ENCODE measurements at regions not wholly inside any gene's neighbourhood (a gene's known extent, or its start where the extent isn't known, plus 50 kb on each side); places are given as distances from the start of the nearest gene placed in this dataset.

DNA sequence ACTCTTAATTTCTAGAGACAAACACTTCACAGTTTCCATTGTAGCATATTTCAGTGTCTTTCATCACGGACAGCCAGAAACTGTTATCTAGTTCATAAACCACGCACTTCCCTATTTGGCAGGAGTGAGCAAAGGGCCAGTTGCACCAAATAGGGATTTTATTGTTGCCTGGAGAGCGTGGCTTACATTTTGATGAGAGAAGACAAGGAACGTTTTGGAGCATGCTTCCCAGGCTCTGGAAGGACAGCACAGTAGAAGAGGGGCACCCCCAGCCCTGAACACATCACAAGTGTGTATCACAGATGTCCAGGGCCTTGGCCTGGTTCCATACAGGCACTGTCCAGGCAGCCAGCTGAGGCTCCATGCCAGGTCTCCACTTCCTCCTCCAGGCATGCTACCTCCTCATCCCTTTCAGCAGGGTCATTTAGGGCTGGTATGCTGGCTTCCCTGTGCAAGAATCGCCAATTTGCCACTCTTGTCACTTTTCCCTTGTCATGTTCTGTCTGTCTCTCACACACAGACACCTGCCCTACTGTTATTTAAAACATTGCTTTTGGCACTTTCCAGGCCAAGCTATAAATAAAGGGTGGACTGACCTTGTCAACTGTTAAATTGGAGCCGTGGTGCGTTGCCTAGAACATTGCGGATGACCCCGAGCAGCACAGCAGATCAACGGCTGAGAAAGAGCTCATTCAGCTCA lies 235.0 kb upstream of the GMDS start:
- intact Hi-C loops (cut with DNase I) = no loop called here
- Histone ChIP-seq H3K27me3 (ENCODE audit: control insufficient read depth, insufficient read depth, low read length) (no peaks in the 10 kb centered on the region), H3K4me3 (ENCODE audit: low read length in 3 of 3) (no peak overlapping the region), H3K4me1 (ENCODE audit: control insufficient read depth in 2 of 3, insufficient read depth in 2 of 3, low read depth in 1 of 3, low read length in 3 of 3) (peaks cover 0 to 6% (median 0%) of the 10 kb centered on the region in 3 donors), H3K27ac (ENCODE audit: low read depth in 2 of 2, low read length in 2 of 2) (no peak overlapping the region), H3K36me3 (ENCODE audit: control insufficient read depth in 2 of 3, insufficient read depth in 3 of 3, low read length in 3 of 3) (no peaks in the 10 kb centered on the region), H3K9me3 (ENCODE audit: control insufficient read depth in 2 of 3, insufficient read depth in 1 of 3, low read length in 3 of 3) (peaks cover 0 to 8% (median 0%) of the 10 kb centered on the region in 3 donors), H3K9ac (ENCODE audit: low read length in 3 of 3) (no peak overlapping the region)
- TF ChIP-seq, protein P1, sequence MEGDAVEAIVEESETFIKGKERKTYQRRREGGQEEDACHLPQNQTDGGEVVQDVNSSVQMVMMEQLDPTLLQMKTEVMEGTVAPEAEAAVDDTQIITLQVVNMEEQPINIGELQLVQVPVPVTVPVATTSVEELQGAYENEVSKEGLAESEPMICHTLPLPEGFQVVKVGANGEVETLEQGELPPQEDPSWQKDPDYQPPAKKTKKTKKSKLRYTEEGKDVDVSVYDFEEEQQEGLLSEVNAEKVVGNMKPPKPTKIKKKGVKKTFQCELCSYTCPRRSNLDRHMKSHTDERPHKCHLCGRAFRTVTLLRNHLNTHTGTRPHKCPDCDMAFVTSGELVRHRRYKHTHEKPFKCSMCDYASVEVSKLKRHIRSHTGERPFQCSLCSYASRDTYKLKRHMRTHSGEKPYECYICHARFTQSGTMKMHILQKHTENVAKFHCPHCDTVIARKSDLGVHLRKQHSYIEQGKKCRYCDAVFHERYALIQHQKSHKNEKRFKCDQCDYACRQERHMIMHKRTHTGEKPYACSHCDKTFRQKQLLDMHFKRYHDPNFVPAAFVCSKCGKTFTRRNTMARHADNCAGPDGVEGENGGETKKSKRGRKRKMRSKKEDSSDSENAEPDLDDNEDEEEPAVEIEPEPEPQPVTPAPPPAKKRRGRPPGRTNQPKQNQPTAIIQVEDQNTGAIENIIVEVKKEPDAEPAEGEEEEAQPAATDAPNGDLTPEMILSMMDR (IDR thresholded peaks at IDR 0.05; ENCODE audit: borderline replicate concordance, extremely low read depth, insufficient read depth) = no peak
- no peak for DNase-seq
- FAIRE-seq = no peak

DNA sequence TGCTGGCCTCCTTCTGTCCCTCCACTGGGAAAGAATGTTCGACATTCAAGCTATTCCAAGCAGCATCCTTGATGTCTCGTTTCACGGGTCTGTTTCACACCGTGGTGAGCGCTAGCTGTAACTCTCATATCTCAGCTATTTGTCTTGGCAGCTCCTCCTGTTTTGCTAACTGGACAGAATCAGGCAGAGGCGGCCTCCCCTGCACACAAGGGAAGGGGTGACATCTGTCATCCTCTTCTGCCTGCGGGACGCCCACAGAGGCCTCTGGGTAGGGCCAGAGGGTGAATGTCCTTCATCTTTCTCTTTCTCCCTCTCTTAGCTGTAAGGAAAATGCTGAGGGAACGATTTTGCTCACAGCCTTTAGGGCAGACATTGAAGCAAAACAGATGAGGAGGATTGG lies 232.8 kb upstream of the GMDS start:
- Histone ChIP-seq H3K9me3 (ENCODE audit: control insufficient read depth in 2 of 3, insufficient read depth in 1 of 3, low read length in 3 of 3) (peaks cover 0 to 8% (median 0%) of the 10 kb centered on the region in 3 donors), H3K27me3 (ENCODE audit: control insufficient read depth, insufficient read depth, low read length) (no peaks in the 10 kb centered on the region), H3K4me3 (ENCODE audit: low read length in 3 of 3) (no peak overlapping the region), H3K9ac (ENCODE audit: low read length in 3 of 3) (no peak overlapping the region), H3K4me1 (ENCODE audit: control insufficient read depth in 2 of 3, insufficient read depth in 2 of 3, low read depth in 1 of 3, low read length in 3 of 3) (peaks cover 0 to 6% (median 0%) of the 10 kb centered on the region in 3 donors), H3K27ac (ENCODE audit: low read depth in 2 of 2, low read length in 2 of 2) (no peak overlapping the region), H3K36me3 (ENCODE audit: control insufficient read depth in 2 of 3, insufficient read depth in 3 of 3, low read length in 3 of 3) (no peaks in the 10 kb centered on the region)
- TF ChIP-seq, protein P1 (IDR thresholded peaks at IDR 0.05; ENCODE audit: borderline replicate concordance, extremely low read depth, insufficient read depth) = no peak
- intact Hi-C loops (cut with DNase I) = no loop called here
- FAIRE-seq = no peak
- DNase-seq = peak in 4 of 5 donors; percentile 65 to 88 (median 76)

DNA sequence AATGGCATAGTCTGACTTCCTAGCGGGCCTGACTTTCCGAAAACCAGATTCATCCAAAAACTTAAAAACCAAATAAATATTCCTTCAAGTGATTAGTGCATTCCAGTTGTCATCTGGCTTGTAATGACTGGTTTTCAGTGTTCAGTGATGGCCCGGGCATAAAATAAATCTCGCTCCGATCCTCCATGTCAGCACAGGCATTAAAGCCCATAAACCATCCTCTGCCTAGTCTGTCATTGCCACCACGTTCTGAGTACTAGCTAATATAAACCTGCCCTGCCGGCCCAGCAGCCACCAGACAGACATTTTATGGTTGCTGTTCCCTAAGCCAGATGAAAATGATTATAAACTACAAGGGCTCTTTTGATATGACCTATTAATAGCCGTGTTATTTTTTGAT lies 232.3 kb upstream of the GMDS start:
- H3K4me3 ChIP-seq (ENCODE audit: low read length in 3 of 3) = no peak overlapping the region
- peaks cover 0 to 6% (median 0%) of the 10 kb centered on the region in 3 donors for H3K4me1 ChIP-seq (ENCODE audit: control insufficient read depth in 2 of 3, insufficient read depth in 2 of 3, low read depth in 1 of 3, low read length in 3 of 3)
- TF ChIP-seq, protein P1 (IDR thresholded peaks at IDR 0.05; ENCODE audit: borderline replicate concordance, extremely low read depth, insufficient read depth) = no peak
- no peak overlapping the region for H3K9ac ChIP-seq (ENCODE audit: low read length in 3 of 3)
- no peaks in the 10 kb centered on the region for H3K27me3 ChIP-seq (ENCODE audit: control insufficient read depth, insufficient read depth, low read length)
- DNase-seq (no peak), FAIRE-seq (no peak)
- H3K36me3 ChIP-seq (ENCODE audit: control insufficient read depth in 2 of 3, insufficient read depth in 3 of 3, low read length in 3 of 3) = no peaks in the 10 kb centered on the region
- peaks cover 0 to 5% (median 0%) of the 10 kb centered on the region in 3 donors for H3K9me3 ChIP-seq (ENCODE audit: control insufficient read depth in 2 of 3, insufficient read depth in 1 of 3, low read length in 3 of 3)
- no peak overlapping the region for H3K27ac ChIP-seq (ENCODE audit: low read depth in 2 of 2, low read length in 2 of 2)
- intact Hi-C loops (cut with DNase I) = no loop called here

Data from kidney (tissue), 13 donors.